Astrocyte of the cerebellum (primary cell): ENCODE measurements at regions not wholly inside any gene's neighbourhood (a gene's known extent, or its start where the extent isn't known, plus 50 kb on each side); places are given as distances from the start of the nearest gene placed in this dataset.

ENCODE experiments used
- DNase-seq: peaks from one replicate; pipeline ENCODE4 v3.0.0-alpha.2; 2011; ENCODE audit warnings: low read depth
- H3K4me3 ChIP-seq: 2 replicates; pipeline ENCODE4 v1.5.1; 2011; ENCODE audit warnings: mild to moderate bottlenecking, low read depth, low read length, moderate library complexity
- in situ Hi-C: cut with HindIII; loops from 2 replicates; pipeline ENCODE4 v1.10.0; 2017; ENCODE audit warnings: low sequenced_read_pairs
- TF ChIP-seq, protein P1 (sequence below): IDR thresholded peaks from 2 replicates; pipeline ENCODE4 v1.5.1; 2012; ENCODE audit warnings: low read length, low read depth, moderate library complexity, mild to moderate bottlenecking; ENCODE audit errors: missing control alignments

DNA sequence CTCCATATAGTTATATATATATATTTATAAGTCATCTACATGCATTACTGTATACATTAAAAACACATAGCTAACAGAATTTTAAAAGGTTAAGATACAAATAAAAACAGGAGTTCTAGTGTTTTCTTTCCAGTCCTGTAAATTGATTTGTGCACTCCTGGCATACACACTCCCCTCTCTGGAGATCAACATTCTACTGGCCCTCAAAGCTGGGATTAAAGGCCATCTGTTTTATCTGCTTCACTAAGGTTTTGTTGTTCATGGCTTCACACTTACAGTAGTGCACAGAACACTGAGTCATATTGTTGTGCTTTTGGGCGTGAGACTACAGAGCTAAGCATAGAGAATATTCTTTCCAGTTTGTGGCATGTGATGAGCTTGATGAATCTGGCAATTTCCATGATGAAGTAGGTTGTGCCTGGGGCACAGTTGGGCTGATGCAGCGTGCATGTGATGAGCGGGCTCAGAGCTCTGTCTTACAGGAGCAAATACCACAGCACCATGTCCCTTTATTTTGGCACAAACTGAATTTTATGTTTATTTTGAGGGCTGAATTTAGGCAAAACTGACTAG is 98.2 kb downstream of the TAF11L14 start:
- in situ Hi-C loops = loop anchor here (25.0 kb wide), 1 partner anchor 1195 kb away; no protein-coding TSS in a partner anchor
- no peak overlapping the region for H3K4me3 ChIP-seq
- TF ChIP-seq, protein P1, sequence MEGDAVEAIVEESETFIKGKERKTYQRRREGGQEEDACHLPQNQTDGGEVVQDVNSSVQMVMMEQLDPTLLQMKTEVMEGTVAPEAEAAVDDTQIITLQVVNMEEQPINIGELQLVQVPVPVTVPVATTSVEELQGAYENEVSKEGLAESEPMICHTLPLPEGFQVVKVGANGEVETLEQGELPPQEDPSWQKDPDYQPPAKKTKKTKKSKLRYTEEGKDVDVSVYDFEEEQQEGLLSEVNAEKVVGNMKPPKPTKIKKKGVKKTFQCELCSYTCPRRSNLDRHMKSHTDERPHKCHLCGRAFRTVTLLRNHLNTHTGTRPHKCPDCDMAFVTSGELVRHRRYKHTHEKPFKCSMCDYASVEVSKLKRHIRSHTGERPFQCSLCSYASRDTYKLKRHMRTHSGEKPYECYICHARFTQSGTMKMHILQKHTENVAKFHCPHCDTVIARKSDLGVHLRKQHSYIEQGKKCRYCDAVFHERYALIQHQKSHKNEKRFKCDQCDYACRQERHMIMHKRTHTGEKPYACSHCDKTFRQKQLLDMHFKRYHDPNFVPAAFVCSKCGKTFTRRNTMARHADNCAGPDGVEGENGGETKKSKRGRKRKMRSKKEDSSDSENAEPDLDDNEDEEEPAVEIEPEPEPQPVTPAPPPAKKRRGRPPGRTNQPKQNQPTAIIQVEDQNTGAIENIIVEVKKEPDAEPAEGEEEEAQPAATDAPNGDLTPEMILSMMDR = no peak
- no peak for DNase-seq

DNA sequence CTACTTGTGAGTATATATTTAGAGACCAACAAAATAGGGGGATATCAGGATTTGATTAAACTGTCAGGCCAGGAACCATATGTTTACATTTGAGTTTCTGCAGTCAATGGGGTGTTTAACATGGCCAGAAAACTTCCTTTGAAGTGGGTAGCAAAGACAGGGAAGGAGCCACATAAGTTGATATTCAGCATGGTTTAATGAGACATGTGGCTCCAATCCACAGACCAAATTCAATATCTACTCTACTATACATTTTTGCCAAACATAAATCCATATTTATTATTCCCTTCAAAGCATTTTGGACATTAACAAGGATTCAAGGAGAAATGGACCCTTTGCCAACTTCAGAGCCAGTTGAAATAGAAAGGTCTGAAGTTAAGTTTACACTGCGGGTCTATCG is 99.8 kb downstream of the TAF11L14 start:
- no peak overlapping the region for H3K4me3 ChIP-seq
- TF ChIP-seq, protein P1 = no peak
- in situ Hi-C loops = loop anchor here (25.0 kb wide), 1 partner anchor 1197 kb away; no protein-coding TSS in a partner anchor
- no peak for DNase-seq

DNA sequence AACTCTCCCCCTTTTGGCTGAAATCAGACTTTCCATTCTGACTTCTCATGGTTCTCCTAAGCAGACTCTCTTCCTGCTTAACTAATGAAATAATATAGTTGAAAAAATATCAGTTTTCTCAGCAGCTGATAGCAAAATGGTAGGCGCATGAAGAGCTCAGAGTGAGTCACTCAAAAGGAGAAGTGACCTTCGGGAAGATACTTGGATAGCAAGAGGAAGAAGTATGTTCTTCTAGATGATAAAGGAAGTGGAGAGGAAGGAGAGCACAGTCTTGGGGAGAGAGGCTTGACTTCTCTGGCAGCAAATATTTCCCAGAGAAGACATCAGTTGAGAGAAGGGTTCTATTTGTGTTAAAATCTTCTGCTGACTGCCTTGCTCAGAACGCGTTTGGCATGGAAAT is 101.5 kb downstream of the TAF11L14 start:
- in situ Hi-C loops = loop anchor here (25.0 kb wide), 1 partner anchor 1198 kb away; no protein-coding TSS in a partner anchor
- TF ChIP-seq, protein P1 = no peak
- DNase-seq = no peak
- H3K4me3 ChIP-seq = no peak overlapping the region

DNA sequence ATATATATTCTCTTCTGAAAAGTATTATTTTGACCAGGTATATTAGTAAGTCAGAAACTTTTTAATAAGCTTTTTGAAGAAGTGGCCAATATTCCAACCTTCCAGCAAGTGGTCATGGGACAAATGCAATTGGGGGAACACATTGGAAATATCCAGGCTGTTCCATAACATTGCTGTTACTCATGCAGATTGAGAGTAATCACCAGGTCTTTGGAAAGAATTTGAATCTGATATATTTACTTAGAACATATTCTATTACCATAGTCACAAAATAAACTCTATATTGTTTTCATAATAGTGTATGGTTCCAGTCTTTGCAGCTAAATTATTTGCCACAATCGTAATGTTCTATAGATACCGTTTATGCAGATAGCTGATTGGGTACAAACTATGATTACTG is 102.8 kb downstream of the TAF11L14 start:
- TF ChIP-seq, protein P1 = no peak
- in situ Hi-C loops = loop anchor here (25.0 kb wide), 1 partner anchor 1200 kb away; no protein-coding TSS in a partner anchor
- no peak for DNase-seq
- H3K4me3 ChIP-seq = no peak overlapping the region

DNA sequence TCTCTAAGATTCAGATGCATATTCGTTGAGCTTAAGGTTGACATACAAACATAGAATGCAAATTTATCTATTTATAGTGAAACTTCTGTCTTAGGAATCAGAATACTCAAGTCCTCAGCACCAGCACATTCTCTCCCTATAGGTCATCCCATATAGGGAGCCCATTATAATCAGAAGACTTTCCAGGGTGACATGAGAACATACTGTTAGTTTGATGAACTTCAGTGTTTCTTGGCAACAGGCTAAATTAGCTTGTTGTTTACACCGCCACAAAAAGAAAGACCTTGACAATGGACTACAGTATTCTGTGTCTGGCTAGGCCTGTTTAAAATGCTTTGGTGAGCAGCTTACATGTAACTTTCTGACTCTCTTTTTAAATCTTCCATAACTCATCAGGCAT is 104.2 kb downstream of the TAF11L14 start:
- TF ChIP-seq, protein P1 = no peak
- in situ Hi-C loops = loop anchor here (25.0 kb wide), 1 partner anchor 1201 kb away; no protein-coding TSS in a partner anchor
- no peak overlapping the region for H3K4me3 ChIP-seq
- no peak for DNase-seq

DNA sequence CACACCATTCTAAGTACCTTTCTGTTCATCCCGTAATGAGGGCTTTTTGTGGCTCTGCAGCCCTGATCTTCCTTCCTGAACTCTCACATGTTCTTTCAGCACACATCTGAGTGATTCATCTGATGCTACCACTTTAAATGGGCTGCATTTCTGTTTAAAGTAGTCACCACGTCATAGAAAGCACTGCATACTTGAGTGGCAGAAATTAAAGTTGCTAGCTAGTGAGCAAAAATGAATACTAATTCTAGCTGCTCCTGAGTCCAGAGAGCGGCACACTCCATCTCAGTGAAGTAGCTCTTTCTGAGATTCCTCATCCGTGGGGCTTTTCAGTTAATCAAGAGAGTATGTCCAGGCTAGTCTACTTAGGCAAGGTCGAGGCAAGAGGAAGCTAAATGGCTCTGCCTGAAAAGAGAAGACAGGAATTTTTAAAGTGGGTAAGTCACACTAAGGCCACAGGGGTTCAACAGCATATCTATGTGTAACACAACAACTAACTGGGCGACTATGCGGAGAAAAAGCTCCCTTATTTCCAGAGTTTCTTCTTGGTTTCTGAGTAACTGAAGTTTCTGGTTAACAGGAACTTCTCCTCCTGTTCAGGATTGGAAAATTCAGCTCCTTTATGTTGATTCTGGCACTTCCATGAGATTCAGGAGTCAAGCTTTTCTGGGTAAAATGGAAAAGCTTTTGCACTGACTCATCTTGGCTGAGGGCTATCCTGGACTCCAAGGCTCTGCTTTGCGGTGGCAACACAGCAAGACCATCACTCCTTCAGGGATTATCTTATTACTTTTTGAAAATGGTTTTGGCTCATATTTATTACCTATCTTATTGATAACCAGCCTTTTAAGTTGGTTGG is 109.5 kb downstream of the TAF11L14 start:
- in situ Hi-C loops = loop anchor here (5.0 to 25.0 kb wide), 2 partner anchors 517 to 1207 kb away; no protein-coding TSS in a partner anchor
- DNase-seq = peak; percentile 89
- peak overlapping the region; percentile 32 for H3K4me3 ChIP-seq
- TF ChIP-seq, protein P1 = no peak
